DMS 273 (cell line): ENCODE measurements at regions not wholly inside any gene's neighbourhood (a gene's known extent, or its start where the extent isn't known, plus 50 kb on each side); places are given as distances from the start of the nearest gene placed in this dataset.
A peak's percentile ranks its signal among the peaks of the same experiment; 100 is the strongest.
"Not testable (repeated sequence)": the region's sequence is repeated elsewhere in the genome, so short reads cannot be mapped to it uniquely, and the experiment has no call there.

Experiments
- DNase-seq: peaks from one replicate; lab custom pipeline; 2025; ENCODE audit not compliant: unreplicated experiment; lab: John Stamatoyannopoulos, UW

GRCh38 chr10:9301554-9301953 lies 1247.1 kb downstream of the GATA3 start:
- no peak for DNase-seq

GRCh38 chr10:9302140-9302746 lies 1247.8 kb downstream of the GATA3 start:
- peak; percentile 59 for DNase-seq

- peak; percentile 4 for DNase-seq
Observed at GRCh38 chr10:9305018-9305655, 1250.6 kb downstream of the GATA3 start.

GRCh38 chr10:9311702-9312499 lies 1257.4 kb downstream of the GATA3 start:
- no peak for DNase-seq

- DNase-seq = no peak
Observed at GRCh38 chr10:9315292-9315691, 1260.8 kb downstream of the GATA3 start.

- peak; percentile 49 for DNase-seq
Observed at GRCh38 chr10:9331583-9332008, 1277.1 kb downstream of the GATA3 start.

GRCh38 chr10:9334270-9334669 lies 1279.8 kb downstream of the GATA3 start:
- DNase-seq = no peak

GRCh38 chr10:9339716-9340115 lies 1285.2 kb downstream of the GATA3 start:
- DNase-seq = no peak

GRCh38 chr10:9342885-9343570 lies 1288.5 kb downstream of the GATA3 start:
- peak; percentile 31 for DNase-seq

- not testable (repeated sequence) for DNase-seq
Observed at GRCh38 chr10:9347933-9348332, 1293.4 kb downstream of the GATA3 start.

- no peak for DNase-seq
Observed at GRCh38 chr10:9357471-9357870, 1303.0 kb downstream of the GATA3 start.

GRCh38 chr10:9362721-9363120 lies 1308.2 kb downstream of the GATA3 start:
- no peak for DNase-seq

GRCh38 chr10:9379183-9379582 lies 1324.7 kb downstream of the GATA3 start:
- DNase-seq = no peak

GRCh38 chr10:9381733-9382532 lies 1327.4 kb downstream of the GATA3 start:
- no peak for DNase-seq

- no peak for DNase-seq
Observed at GRCh38 chr10:9382533-9382866, 1328.0 kb downstream of the GATA3 start.

- DNase-seq = no peak
Observed at GRCh38 chr10:9390516-9390915, 1336.0 kb downstream of the GATA3 start.

GRCh38 chr10:9399275-9399983 lies 1344.9 kb downstream of the GATA3 start:
- DNase-seq = no peak

- DNase-seq = peak; percentile 9
Observed at GRCh38 chr10:9402067-9402466, 1347.6 kb downstream of the GATA3 start.

- DNase-seq = not testable (repeated sequence)
Observed at GRCh38 chr10:9402507-9403195, 1348.2 kb downstream of the GATA3 start.

GRCh38 chr10:9407201-9407600 lies 1352.7 kb downstream of the GATA3 start:
- DNase-seq = not testable (repeated sequence)
